OCI-LY3 (cell line): ENCODE measurements at regions not wholly inside any gene's neighbourhood (a gene's known extent, or its start where the extent isn't known, plus 50 kb on each side); places are given as distances from the start of the nearest gene placed in this dataset.

ENCODE experiments used
- EZH2phosphoT487 ChIP-seq: fragments of 200-600 bp; shearing (Covaris generic); IDR thresholded peaks from 2 replicates; pipeline ENCODE4 v1.6.1; 2018; ENCODE audit warnings: antibody characterized with exemption, mixed run types, low read depth
- TF ChIP-seq, protein P1 (sequence below): fragments of 200-600, 300-600 bp; sonication (generic); IDR thresholded peaks from 2 replicates; pipeline ENCODE4 v1.5.1; 2014; ENCODE audit warnings: antibody characterized with exemption, low read length, low read depth

DNA sequence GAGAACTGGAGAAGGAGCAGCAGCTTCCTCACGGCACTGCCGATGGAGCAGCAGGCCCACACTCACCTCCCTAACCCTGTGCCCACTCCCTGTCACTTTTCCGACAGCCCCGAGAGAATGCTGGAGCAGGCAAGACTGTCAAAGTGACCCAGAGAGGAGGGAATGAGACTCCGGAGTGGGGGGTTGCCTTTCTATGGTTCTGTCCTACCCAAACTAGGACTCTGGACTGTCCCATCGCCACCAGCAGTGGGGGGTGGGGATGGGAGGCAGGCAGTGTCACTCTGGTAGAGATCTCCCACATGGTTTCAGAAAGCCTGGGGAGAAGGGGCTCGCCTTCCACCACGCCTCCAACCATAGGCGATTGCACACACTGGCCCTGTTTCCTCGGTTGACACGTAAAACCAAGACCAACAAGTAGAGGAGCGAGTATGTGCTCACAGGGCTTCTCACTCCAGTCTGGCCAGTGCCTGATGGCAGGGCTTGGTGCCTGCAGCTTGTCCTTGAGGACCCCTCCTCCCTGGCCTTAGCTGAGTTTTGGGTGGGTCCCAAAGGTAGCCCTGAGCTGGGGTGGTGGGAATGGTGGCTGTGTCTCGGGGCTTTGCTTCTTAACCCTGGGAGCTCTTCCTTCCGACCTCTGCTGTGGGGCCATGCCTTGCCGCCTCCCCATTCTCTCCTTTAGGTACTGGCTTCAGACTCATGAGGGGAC lies 148.5 kb downstream of the PTPN20 start:
- TF ChIP-seq, protein P1, sequence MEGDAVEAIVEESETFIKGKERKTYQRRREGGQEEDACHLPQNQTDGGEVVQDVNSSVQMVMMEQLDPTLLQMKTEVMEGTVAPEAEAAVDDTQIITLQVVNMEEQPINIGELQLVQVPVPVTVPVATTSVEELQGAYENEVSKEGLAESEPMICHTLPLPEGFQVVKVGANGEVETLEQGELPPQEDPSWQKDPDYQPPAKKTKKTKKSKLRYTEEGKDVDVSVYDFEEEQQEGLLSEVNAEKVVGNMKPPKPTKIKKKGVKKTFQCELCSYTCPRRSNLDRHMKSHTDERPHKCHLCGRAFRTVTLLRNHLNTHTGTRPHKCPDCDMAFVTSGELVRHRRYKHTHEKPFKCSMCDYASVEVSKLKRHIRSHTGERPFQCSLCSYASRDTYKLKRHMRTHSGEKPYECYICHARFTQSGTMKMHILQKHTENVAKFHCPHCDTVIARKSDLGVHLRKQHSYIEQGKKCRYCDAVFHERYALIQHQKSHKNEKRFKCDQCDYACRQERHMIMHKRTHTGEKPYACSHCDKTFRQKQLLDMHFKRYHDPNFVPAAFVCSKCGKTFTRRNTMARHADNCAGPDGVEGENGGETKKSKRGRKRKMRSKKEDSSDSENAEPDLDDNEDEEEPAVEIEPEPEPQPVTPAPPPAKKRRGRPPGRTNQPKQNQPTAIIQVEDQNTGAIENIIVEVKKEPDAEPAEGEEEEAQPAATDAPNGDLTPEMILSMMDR, result no peak
- TF ChIP-seq EZH2phosphoT487, result no peak
